ENCODE measurements at regions not wholly inside any gene's neighbourhood (a gene's known extent, or its start where the extent isn't known, plus 50 kb on each side); places are given as distances from the start of the nearest gene placed in this dataset.

GRCh38 chr5:117649821-117650220 lies 1075.2 kb upstream of the SEMA6A start:
- TF ChIP-seq POLR2A (IDR thresholded peaks at IDR 0.05) (no peak), CTCF (IDR thresholded peaks at IDR 0.05) (no peak)
